ENCODE measurements at regions not wholly inside any gene's neighbourhood (a gene's known extent, or its start where the extent isn't known, plus 50 kb on each side); places are given as distances from the start of the nearest gene placed in this dataset.

GRCh38 chr1:81548918-81549587 lies 251.7 kb upstream of the ADGRL2 start:
- intact Hi-C loops (cut with DNase I): no loop called here
- no peak for DNase-seq
- Histone ChIP-seq H3K9me3 (no peaks in the 10 kb centered on the region), H3K27me3 (no peaks in the 10 kb centered on the region), H3K4me1 (peaks cover 0 to 6% (median 0%) of the 10 kb centered on the region in 4 donors), H3K4me3 (no peak overlapping the region), H3K27ac (no peak overlapping the region), H3K36me3 (no peaks in the 10 kb centered on the region)
- TF ChIP-seq CTCF (IDR thresholded peaks at IDR 0.05) (no peak), POLR2A (IDR thresholded peaks at IDR 0.05) (no peak), POLR2AphosphoS5 (IDR thresholded peaks at IDR 0.05) (no peak), EP300 (IDR thresholded peaks at IDR 0.05) (no peak)
- WGBS, 2 donors: 57 to 60% methylated on average over 3 of the region's 3 CpGs

DNA sequence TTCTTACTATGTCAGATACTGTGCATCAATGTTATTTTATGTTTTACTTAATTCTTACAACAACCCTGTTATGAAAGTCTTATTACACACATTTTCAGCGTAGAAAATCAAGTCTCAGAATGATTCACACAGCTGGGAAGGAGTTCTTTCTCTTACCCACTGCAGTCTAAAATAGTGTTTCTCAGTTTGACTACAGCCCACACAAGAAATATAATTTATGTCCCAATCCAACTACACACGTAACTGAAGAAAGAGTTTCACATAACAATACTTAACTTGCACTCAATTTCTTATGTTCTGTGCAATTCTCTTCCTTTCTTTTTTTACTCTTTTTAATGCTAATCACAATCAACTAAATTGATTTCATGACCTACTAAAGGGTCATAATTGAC lies 252.8 kb upstream of the ADGRL2 start:
- peaks cover 0 to 6% (median 0%) of the 10 kb centered on the region in 4 donors for H3K4me1 ChIP-seq
- TF ChIP-seq CTCF (IDR thresholded peaks at IDR 0.05) (no peak), EP300 (IDR thresholded peaks at IDR 0.05) (no peak), POLR2AphosphoS5 (IDR thresholded peaks at IDR 0.05) (no peak), POLR2A (IDR thresholded peaks at IDR 0.05) (no peak)
- H3K4me3 ChIP-seq: no peak overlapping the region
- WGBS, 2 donors: 69 to 86% methylated on average over 2 of the region's 2 CpGs
- H3K9me3 ChIP-seq: no peaks in the 10 kb centered on the region
- no peak overlapping the region for H3K27ac ChIP-seq
- no peaks in the 10 kb centered on the region for H3K27me3 ChIP-seq
- intact Hi-C loops (cut with DNase I): no loop called here
- no peak for DNase-seq
- no peaks in the 10 kb centered on the region for H3K36me3 ChIP-seq

- H3K27me3 ChIP-seq: no peaks in the 10 kb centered on the region
- H3K27ac ChIP-seq: no peak overlapping the region
- TF ChIP-seq CTCF (IDR thresholded peaks at IDR 0.05): no peak
- no peak for TF ChIP-seq EP300 (IDR thresholded peaks at IDR 0.05)
- no peak for TF ChIP-seq POLR2A (IDR thresholded peaks at IDR 0.05)
- TF ChIP-seq POLR2AphosphoS5 (IDR thresholded peaks at IDR 0.05): no peak
- no peaks in the 10 kb centered on the region for H3K36me3 ChIP-seq
- H3K4me1 ChIP-seq: peaks cover 0 to 6% (median 0%) of the 10 kb centered on the region in 4 donors
- H3K9me3 ChIP-seq: no peaks in the 10 kb centered on the region
- intact Hi-C loops (cut with DNase I): no loop called here
- WGBS, 2 donors: 83 to 84% methylated on average over 6 of the region's 6 CpGs
- no peak for DNase-seq
- H3K4me3 ChIP-seq: no peak overlapping the region
Measured at GRCh38 chr1:81547261-81547911, 253.3 kb upstream of the ADGRL2 start.

DNA sequence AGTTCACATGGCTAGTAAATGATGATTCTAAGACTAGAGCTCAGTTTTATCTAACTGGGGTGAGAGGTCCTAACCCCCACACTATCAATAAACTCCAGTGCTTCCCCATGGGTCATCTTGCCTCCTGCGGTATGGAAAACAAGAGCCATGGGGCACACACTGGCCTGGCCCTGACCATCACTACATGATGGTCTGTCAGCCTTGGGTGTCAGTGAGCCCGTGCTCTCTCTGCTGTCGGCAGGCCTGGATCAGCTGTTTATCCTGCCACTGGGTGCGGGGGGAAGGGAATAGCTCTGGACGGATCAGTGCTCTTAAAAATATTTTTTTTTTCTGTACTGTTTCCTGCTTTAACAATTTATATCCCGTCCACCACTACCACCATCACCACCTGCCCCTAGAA lies 255.0 kb upstream of the ADGRL2 start:
- TF ChIP-seq CTCF (IDR thresholded peaks at IDR 0.05) (no peak), POLR2AphosphoS5 (IDR thresholded peaks at IDR 0.05) (no peak), EP300 (IDR thresholded peaks at IDR 0.05) (no peak), POLR2A (IDR thresholded peaks at IDR 0.05) (no peak)
- Histone ChIP-seq H3K9me3 (no peaks in the 10 kb centered on the region), H3K4me1 (no peaks in the 10 kb centered on the region), H3K4me3 (no peak overlapping the region), H3K27me3 (no peaks in the 10 kb centered on the region), H3K27ac (no peak overlapping the region), H3K36me3 (no peaks in the 10 kb centered on the region)
- intact Hi-C loops (cut with DNase I): no loop called here
- no peak for DNase-seq
- 91 to 94% methylated on average over 6 of the region's 6 CpGs for WGBS, 2 donors

All from sigmoid colon (tissue), 6 donors.